Body of pancreas (tissue), 4 donors: ENCODE measurements at regions not wholly inside any gene's neighbourhood (a gene's known extent, or its start where the extent isn't known, plus 50 kb on each side); places are given as distances from the start of the nearest gene placed in this dataset.

Experiments used
- ATAC-seq: fragments of 150-250 bp; one replicate; pipeline ENCODE4 v1.9.1; 2016
- DNase-seq, 4 donors: peaks; one replicate each; pipeline ENCODE4 v3.0.0-alpha.2; 2019
- H3K27ac ChIP-seq, 4 donors: fragments of 200-600 bp; sonication (generic); 1 replicate in 3 of 4; 2 replicates in 1 of 4; pipeline versions ENCODE4 v1.5.1 to v1.6.1; 2016 to 2019; ENCODE audit warnings: mild to moderate bottlenecking in 1 of 4, mixed read lengths in 1 of 4, moderate library complexity in 1 of 4
- H3K27me3 ChIP-seq, 2 donors: fragments of 200-600 bp; sonication (generic); one replicate each; pipeline ENCODE4 v1.6.0; 2016; ENCODE audit warnings: mild to moderate bottlenecking in 1 of 2
- H3K36me3 ChIP-seq, 2 donors: fragments of 200-600 bp; sonication (generic); replicated peaks in 1 of 2; 2 replicates each; pipeline ENCODE4 v1.5.1; 2016; ENCODE audit warnings: low read depth in 2 of 2; ENCODE audit not compliant: insufficient read depth in 1 of 2
- H3K4me1 ChIP-seq: fragments of 200-600 bp; sonication (generic); one replicate; pipeline ENCODE4 v1.6.0; 2016
- H3K4me3 ChIP-seq, 2 donors: fragments of 200-600 bp; sonication (generic); 1 replicate in 1 of 2; 2 replicates in 1 of 2; pipeline ENCODE4 v1.5.1; 2016 to 2019
- H3K9me3 ChIP-seq, 3 donors: fragments of 200-600 bp; sonication (generic); 1 replicate in 2 of 3; 2 replicates in 1 of 3; pipeline ENCODE4 v1.5.1; 2016
- POLR2A ChIP-seq, 3 donors: fragments of 450-650 bp; IDR thresholded peaks; one replicate each; pipeline ENCODE4 v1.6.1; 2016; ENCODE audit warnings: antibody characterized with exemption in 3 of 3, mild to moderate bottlenecking in 2 of 3
- WGBS, 2 donors: methylation state at CpG; one replicate each; pipeline ENCODE4 v1.1.5; 2017; 5-methylcytosine and 5-hydroxymethylcytosine counted together
- intact Hi-C: fragments of 100-400 bp; cut with DNase I; formaldehyde crosslinking; loops from one replicate; pipeline ENCODE4 v1.15.1; 2023
- TF ChIP-seq, protein P1 (sequence below), 7 experiments: fragments of 450-650 bp in 4 of 7; fragments of 200-600 bp in 3 of 7; sonication (generic) in 3 of 7; IDR thresholded peaks; one replicate each; pipeline ENCODE4 v1.5.1; 2016 to 2019; ENCODE audit warnings: antibody characterized with exemption in 7 of 7

DNA sequence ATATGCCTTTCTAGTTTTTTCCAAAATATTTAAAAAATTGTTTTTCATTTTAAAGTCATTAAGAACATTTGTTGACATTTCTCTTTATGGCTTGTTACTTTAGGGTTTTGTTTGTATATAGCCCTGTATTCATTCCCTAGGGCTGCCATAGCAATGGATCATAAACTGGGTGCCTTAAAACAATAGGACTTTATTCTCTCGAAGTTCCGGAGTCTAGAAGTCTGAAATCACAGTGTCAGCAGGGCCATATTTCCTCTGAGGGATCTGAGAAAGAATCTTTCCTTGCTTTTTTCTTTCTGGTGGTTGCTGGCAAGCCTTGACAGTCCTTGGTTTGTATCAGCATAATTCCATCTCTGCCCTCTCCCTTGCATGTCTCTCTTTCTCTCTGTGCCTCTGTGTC is 63.4 kb upstream of the CADPS start:
- Histone ChIP-seq H3K9me3 (no peaks in the 10 kb centered on the region), H3K27ac (no peak overlapping the region), H3K4me1 (no peaks in the 10 kb centered on the region), H3K4me3 (no peak overlapping the region), H3K36me3 (no peaks in the 10 kb centered on the region), H3K27me3 (no peaks in the 10 kb centered on the region)
- intact Hi-C loops = no loop called here
- no peak for TF ChIP-seq POLR2A (IDR thresholded peaks at IDR 0.05)
- TF ChIP-seq, protein P1, sequence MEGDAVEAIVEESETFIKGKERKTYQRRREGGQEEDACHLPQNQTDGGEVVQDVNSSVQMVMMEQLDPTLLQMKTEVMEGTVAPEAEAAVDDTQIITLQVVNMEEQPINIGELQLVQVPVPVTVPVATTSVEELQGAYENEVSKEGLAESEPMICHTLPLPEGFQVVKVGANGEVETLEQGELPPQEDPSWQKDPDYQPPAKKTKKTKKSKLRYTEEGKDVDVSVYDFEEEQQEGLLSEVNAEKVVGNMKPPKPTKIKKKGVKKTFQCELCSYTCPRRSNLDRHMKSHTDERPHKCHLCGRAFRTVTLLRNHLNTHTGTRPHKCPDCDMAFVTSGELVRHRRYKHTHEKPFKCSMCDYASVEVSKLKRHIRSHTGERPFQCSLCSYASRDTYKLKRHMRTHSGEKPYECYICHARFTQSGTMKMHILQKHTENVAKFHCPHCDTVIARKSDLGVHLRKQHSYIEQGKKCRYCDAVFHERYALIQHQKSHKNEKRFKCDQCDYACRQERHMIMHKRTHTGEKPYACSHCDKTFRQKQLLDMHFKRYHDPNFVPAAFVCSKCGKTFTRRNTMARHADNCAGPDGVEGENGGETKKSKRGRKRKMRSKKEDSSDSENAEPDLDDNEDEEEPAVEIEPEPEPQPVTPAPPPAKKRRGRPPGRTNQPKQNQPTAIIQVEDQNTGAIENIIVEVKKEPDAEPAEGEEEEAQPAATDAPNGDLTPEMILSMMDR (IDR thresholded peaks at IDR 0.05) = no peak
- no peak for ATAC-seq
- WGBS, 2 donors = 72 to 88% methylated on average over 2 of the region's 2 CpGs
- no peak for DNase-seq

DNA sequence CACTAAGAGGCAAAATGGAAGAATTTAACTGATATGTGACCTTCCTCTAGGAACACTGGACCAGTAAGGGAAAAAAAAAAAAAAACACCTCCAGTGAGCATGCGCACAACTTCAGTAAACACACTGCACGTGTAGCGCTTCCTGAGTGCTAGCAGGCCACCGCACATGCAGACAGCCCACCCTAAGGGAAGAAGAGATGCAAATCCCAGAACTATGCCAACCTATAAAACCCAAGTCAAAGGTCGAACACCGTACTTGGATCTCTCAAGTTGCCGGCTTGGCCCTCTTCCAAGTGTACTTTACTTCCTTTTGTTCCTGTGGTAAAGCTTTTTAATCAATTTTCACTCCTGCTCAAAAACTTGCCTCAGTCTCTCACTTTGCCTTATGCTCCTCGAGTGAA is 64.5 kb upstream of the CADPS start:
- TF ChIP-seq POLR2A (IDR thresholded peaks at IDR 0.05) = no peak
- TF ChIP-seq, protein P1 (IDR thresholded peaks at IDR 0.05) = no peak
- WGBS, 2 donors = 73 to 74% methylated on average over 8 of the region's 8 CpGs
- Histone ChIP-seq H3K36me3 (no peaks in the 10 kb centered on the region), H3K4me1 (no peaks in the 10 kb centered on the region), H3K27ac (no peak overlapping the region), H3K4me3 (no peak overlapping the region), H3K9me3 (no peaks in the 10 kb centered on the region), H3K27me3 (no peaks in the 10 kb centered on the region)
- intact Hi-C loops = no loop called here
- DNase-seq (no peak), ATAC-seq (no peak)

DNA sequence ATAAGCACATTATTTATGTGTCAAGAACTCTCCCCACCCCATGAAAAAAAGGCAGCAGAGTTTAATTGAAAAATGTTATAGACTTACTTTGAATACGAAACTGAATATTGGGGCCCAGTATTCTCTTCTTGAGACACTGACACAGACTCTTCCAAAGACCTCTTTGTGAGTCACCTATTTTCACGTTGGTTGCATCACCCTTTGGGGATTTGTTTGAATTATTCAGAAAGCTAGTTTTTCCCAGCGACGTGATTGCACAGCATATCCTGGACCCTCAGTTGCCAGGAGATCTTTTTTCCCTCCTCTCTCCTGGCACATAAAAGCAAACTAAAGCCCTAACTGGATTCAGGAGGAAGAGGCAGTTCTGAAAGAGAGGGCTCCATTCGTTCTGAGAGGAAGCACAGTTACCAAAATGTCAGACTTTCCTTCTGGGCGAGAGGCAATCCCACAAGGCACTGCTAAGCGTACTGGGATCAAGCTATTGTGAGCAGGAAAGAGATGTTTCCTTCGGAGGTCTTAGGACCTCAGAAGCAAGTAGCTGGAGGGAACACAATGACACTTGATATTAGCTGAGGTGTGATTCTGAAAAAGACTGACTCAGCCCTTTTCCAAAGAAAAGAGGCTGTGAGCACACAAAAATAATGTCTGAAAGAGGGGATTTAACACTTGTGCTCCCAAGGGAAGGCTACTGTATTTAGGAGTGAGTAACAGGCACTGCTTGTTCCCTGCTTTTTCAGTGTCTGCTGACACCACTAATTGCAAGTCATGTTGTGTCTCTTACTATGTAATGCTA is 65.8 kb upstream of the CADPS start:
- intact Hi-C loops = no loop called here
- Histone ChIP-seq H3K9me3 (no peaks in the 10 kb centered on the region), H3K4me3 (no peak overlapping the region), H3K27me3 (no peaks in the 10 kb centered on the region), H3K4me1 (no peaks in the 10 kb centered on the region), H3K27ac (no peak overlapping the region), H3K36me3 (no peaks in the 10 kb centered on the region)
- TF ChIP-seq, protein P1 (IDR thresholded peaks at IDR 0.05) = no peak
- no peak for TF ChIP-seq POLR2A (IDR thresholded peaks at IDR 0.05)
- ATAC-seq (no peak), DNase-seq (no peak)
- 50 to 59% methylated on average over 8 of the region's 8 CpGs for WGBS, 2 donors

DNA sequence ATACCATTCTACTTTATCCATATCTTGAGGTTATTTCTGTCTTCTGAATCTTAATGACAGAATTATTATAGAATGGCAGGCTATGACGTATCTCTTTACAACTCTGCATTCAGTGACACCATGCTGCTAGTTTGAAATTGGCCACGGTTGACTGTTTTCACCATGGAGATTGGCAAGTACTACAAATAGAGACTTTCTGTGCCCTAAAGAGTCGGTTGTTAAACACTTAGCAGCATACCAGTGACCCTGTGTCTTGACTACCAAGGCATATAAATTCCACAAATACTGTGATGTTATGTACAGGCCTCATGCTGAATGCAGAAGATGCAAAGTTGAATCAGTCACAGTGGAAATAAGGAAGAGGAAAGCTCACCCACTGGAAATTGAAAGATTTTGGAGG is 67.0 kb upstream of the CADPS start:
- Histone ChIP-seq H3K27me3 (no peaks in the 10 kb centered on the region), H3K27ac (no peak overlapping the region), H3K4me3 (no peak overlapping the region), H3K4me1 (no peaks in the 10 kb centered on the region), H3K36me3 (no peaks in the 10 kb centered on the region), H3K9me3 (no peaks in the 10 kb centered on the region)
- WGBS, 2 donors = 60 to 69% methylated on average over 3 of the region's 3 CpGs
- DNase-seq = no peak
- intact Hi-C loops = no loop called here
- TF ChIP-seq POLR2A (IDR thresholded peaks at IDR 0.05) = no peak
- TF ChIP-seq, protein P1 (IDR thresholded peaks at IDR 0.05) = no peak
- ATAC-seq = no peak

DNA sequence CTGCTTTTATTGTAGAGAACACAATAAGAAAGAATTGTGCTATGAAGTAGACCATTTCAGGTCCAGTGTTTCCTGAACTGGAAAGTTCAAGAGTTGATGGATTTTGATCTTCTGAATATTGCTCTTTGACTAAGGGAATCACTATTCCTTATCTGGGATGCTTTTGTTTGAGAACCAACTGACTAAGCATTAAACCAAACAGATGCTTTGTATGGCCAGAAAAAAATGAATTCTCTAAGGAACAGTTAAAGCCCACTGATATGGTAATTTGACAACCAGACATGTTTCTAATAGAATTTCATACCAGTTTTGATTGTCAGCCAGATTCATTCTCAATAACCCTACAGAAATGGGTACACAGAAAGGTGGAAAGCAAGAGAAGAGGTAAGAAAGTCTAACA is 67.5 kb upstream of the CADPS start:
- TF ChIP-seq, protein P1 (IDR thresholded peaks at IDR 0.05) = no peak
- ATAC-seq (no peak), DNase-seq (no peak)

More for the DNA sequence above, 67.5 kb upstream of the CADPS start:
- no peak overlapping the region for H3K4me3 ChIP-seq
- H3K27ac ChIP-seq = no peak overlapping the region
- no peaks in the 10 kb centered on the region for H3K36me3 ChIP-seq
- H3K27me3 ChIP-seq = no peaks in the 10 kb centered on the region
- no peaks in the 10 kb centered on the region for H3K9me3 ChIP-seq
- H3K4me1 ChIP-seq = no peaks in the 10 kb centered on the region
- intact Hi-C loops = no loop called here
